ENCODE measurements at regions not wholly inside any gene's neighbourhood (a gene's known extent, or its start where the extent isn't known, plus 50 kb on each side); places are given as distances from the start of the nearest gene placed in this dataset.

GRCh38 chr13:79096099-79096498, 310.0 kb downstream of the RBM26 start:
- TF ChIP-seq ZIC2 (tag by site-specific recombination; IDR thresholded peaks at IDR 0.05) = no peak
- no peak for TF ChIP-seq KLF1 (tag by site-specific recombination; IDR thresholded peaks at IDR 0.05)
- no peak for TF ChIP-seq ATF2 (tag by site-specific recombination; IDR thresholded peaks at IDR 0.05; ENCODE audit: low read depth)
- TF ChIP-seq, protein P1, sequence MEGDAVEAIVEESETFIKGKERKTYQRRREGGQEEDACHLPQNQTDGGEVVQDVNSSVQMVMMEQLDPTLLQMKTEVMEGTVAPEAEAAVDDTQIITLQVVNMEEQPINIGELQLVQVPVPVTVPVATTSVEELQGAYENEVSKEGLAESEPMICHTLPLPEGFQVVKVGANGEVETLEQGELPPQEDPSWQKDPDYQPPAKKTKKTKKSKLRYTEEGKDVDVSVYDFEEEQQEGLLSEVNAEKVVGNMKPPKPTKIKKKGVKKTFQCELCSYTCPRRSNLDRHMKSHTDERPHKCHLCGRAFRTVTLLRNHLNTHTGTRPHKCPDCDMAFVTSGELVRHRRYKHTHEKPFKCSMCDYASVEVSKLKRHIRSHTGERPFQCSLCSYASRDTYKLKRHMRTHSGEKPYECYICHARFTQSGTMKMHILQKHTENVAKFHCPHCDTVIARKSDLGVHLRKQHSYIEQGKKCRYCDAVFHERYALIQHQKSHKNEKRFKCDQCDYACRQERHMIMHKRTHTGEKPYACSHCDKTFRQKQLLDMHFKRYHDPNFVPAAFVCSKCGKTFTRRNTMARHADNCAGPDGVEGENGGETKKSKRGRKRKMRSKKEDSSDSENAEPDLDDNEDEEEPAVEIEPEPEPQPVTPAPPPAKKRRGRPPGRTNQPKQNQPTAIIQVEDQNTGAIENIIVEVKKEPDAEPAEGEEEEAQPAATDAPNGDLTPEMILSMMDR (tag by site-specific recombination; IDR thresholded peaks at IDR 0.05) = no peak
- TF ChIP-seq ZNF114 (tag by site-specific recombination; IDR thresholded peaks at IDR 0.05) = no peak
